Neuronal stem cell (in vitro differentiated cells): ENCODE measurements at regions not wholly inside any gene's neighbourhood (a gene's known extent, or its start where the extent isn't known, plus 50 kb on each side); places are given as distances from the start of the nearest gene placed in this dataset.

Source experiments
- DNase-seq: peaks from one replicate; pipeline ENCODE4 v3.0.0-alpha.2; 2013; ENCODE audit warnings: low spot score
- H2AFZ ChIP-seq: one replicate; pipeline ENCODE4 v1.6.1; 2013; ENCODE audit warnings: mild to moderate bottlenecking, low read length, inconsistent platforms
- H2AK5ac ChIP-seq: 2 replicates; pipeline ENCODE4 v1.6.1; 2013; ENCODE audit warnings: low read depth, mild to moderate bottlenecking, inconsistent platforms, low read length, moderate library complexity, mixed read lengths
- H2BK120ac ChIP-seq: 2 replicates; pipeline ENCODE4 v1.6.1; 2013; ENCODE audit warnings: low read depth, mild to moderate bottlenecking, inconsistent platforms, low read length, moderate library complexity, mixed read lengths
- H2BK12ac ChIP-seq: one replicate; pipeline ENCODE4 v1.6.1; 2013; ENCODE audit warnings: low read length, inconsistent platforms
- H2BK15ac ChIP-seq: 2 replicates; pipeline ENCODE4 v1.6.1; 2013; ENCODE audit warnings: mild to moderate bottlenecking, low read length, inconsistent platforms, mixed read lengths
- H2BK5ac ChIP-seq: one replicate; pipeline ENCODE4 v1.6.1; 2013; ENCODE audit warnings: inconsistent platforms, mild to moderate bottlenecking, low read length, moderate library complexity
- H3K14ac ChIP-seq: one replicate; pipeline ENCODE4 v1.6.1; 2013; ENCODE audit warnings: low read length, inconsistent platforms
- H3K18ac ChIP-seq: 2 replicates; pipeline ENCODE4 v1.6.1; 2013; ENCODE audit warnings: low read length, inconsistent platforms
- H3K23ac ChIP-seq: 2 replicates; pipeline ENCODE4 v1.6.1; 2013; ENCODE audit warnings: low read depth, mild to moderate bottlenecking, mixed read lengths, low read length, inconsistent platforms; ENCODE audit not compliant: poor library complexity
- H3K27ac ChIP-seq: replicated peaks from 3 replicates; pipeline ENCODE4 v1.5.1; 2013; ENCODE audit warnings: low read length, inconsistent platforms
- H3K27me3 ChIP-seq, 3 experiments: 2 replicates each; pipeline ENCODE4 v1.6.1; 2013; ENCODE audit warnings: low read length in 3 of 3, mild to moderate bottlenecking in 2 of 3, inconsistent platforms in 1 of 3, low read depth in 1 of 3, mixed read lengths in 1 of 3, moderate library complexity in 1 of 3; ENCODE audit not compliant: control insufficient read depth in 3 of 3, insufficient read depth in 3 of 3
- H3K36me3 ChIP-seq, 2 donors: replicated peaks in 1 of 2; 2 replicates each; pipeline ENCODE4 v1.6.1; 2013; ENCODE audit warnings: low read length in 2 of 2; ENCODE audit not compliant: control insufficient read depth in 2 of 2, insufficient read depth in 2 of 2
- H3K4ac ChIP-seq: 2 replicates; pipeline ENCODE4 v1.6.1; 2013; ENCODE audit warnings: inconsistent platforms, mild to moderate bottlenecking, low read length, moderate library complexity
- H3K4me1 ChIP-seq, 2 donors: 1 replicate in 1 of 2; 2 replicates in 1 of 2; pipeline ENCODE4 v1.6.1; 2013; ENCODE audit warnings: low read length in 2 of 2, low read depth in 1 of 2; ENCODE audit not compliant: control insufficient read depth in 2 of 2, insufficient read depth in 1 of 2
- H3K4me2 ChIP-seq: one replicate; pipeline ENCODE4 v1.6.1; 2013; ENCODE audit warnings: mild to moderate bottlenecking, low read length, inconsistent platforms; ENCODE audit not compliant: insufficient read depth, poor library complexity, severe bottlenecking
- H3K4me3 ChIP-seq, 2 donors: 2 replicates each; pipeline ENCODE4 v1.5.1; 2013; ENCODE audit warnings: low read length in 2 of 2, mild to moderate bottlenecking in 2 of 2, inconsistent platforms in 1 of 2, moderate library complexity in 1 of 2
- H3K79me1 ChIP-seq: one replicate; pipeline ENCODE4 v1.6.1; 2013; ENCODE audit warnings: low read depth, mild to moderate bottlenecking, inconsistent platforms, low read length, moderate library complexity
- H3K9ac ChIP-seq: one replicate; pipeline ENCODE4 v1.6.1; 2013; ENCODE audit warnings: mild to moderate bottlenecking, low read depth, low read length, inconsistent platforms; ENCODE audit not compliant: poor library complexity
- H3K9me3 ChIP-seq, 2 donors: replicated peaks in 1 of 2; 2 replicates each; pipeline versions ENCODE3 to v1.6.1; 2013; ENCODE audit warnings: low read length in 2 of 2, mild to moderate bottlenecking in 2 of 2, inconsistent platforms in 1 of 2, low read depth in 1 of 2, mixed read lengths in 1 of 2, moderate library complexity in 1 of 2; ENCODE audit not compliant: control insufficient read depth in 2 of 2, insufficient read depth in 1 of 2
- H4K8ac ChIP-seq: one replicate; pipeline ENCODE4 v1.6.1; 2013; ENCODE audit warnings: low read depth, mild to moderate bottlenecking, inconsistent platforms, low read length, moderate library complexity
- H4K91ac ChIP-seq: one replicate; pipeline ENCODE4 v1.6.1; 2013; ENCODE audit warnings: low read length, low read depth, mild to moderate bottlenecking, inconsistent platforms; ENCODE audit not compliant: poor library complexity
- WGBS, 2 donors: extraction: QIAGEN DNeasy Blood & Tissue Kit; methylation state at CpG; one replicate each; pipeline ENCODE4 v1.1.7; 2013; ENCODE audit warnings: missing lambda C conversion rate in 2 of 2, mixed read lengths in 1 of 2; ENCODE audit not compliant: insufficient read length in 2 of 2, insufficient replicate concordance in 1 of 2; ENCODE audit errors: extremely low coverage in 2 of 2; 5-methylcytosine and 5-hydroxymethylcytosine counted together

GRCh38 chr4:31124008-31124585 lies 403.9 kb downstream of the PCDH7 start:
- no peak overlapping the region for H2AK5ac ChIP-seq
- WGBS, 2 donors, result no CpG with 5 or more reads among the region's 7 CpGs

DNA sequence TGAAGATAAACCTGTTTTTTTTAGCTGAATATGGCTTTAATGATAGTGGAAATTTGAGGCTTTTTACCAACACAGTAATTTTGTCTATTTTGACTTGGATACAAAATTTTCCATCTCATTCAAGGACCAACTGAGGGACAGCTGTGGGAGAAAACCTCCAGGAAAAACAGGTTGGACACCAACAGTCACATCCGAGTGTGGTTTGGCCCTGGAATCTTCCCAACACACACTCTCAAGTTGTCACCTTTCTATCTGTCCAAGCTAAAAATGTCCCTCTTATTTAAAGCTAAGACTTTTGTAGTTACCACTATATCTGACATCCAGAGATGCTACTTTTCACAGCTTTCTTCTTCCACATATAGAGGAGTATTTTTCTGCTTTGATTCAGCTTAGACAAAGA lies 404.9 kb downstream of the PCDH7 start:
- Histone ChIP-seq H2BK12ac (no peak overlapping the region), H3K23ac (no peak overlapping the region), H2BK120ac (no peak overlapping the region), H3K4me1 (peaks cover 0 to 4% of the 10 kb centered on the region in 2 donors), H3K79me1 (no peaks in the 10 kb centered on the region), H3K36me3 (no peaks in the 10 kb centered on the region), H3K9me3 (no peaks in the 10 kb centered on the region), H3K4me2 (no peak overlapping the region), H3K27ac (no peak overlapping the region), H3K4me3 (no peak overlapping the region), H3K27me3 (no peaks in the 10 kb centered on the region), H2BK15ac (no peak overlapping the region), H4K8ac (no peak overlapping the region), H2AK5ac (no peak overlapping the region), H4K91ac (no peak overlapping the region), H3K14ac (no peak overlapping the region), H3K9ac (no peak overlapping the region), H3K18ac (no peak overlapping the region), H2BK5ac (no peak overlapping the region), H3K4ac (no peak overlapping the region), H2AFZ (no peak overlapping the region)
- DNase-seq, result no peak
- WGBS, 2 donors, result no CpG with 5 or more reads among the region's 1 CpG

More at GRCh38 chr4:31124008-31124585, 403.9 kb downstream of the PCDH7 start:
- Histone ChIP-seq H3K4me1 (peaks cover 2 to 6% of the 10 kb centered on the region in 2 donors), H3K79me1 (no peaks in the 10 kb centered on the region), H3K27me3 (no peaks in the 10 kb centered on the region), H2AFZ (no peak overlapping the region), H2BK5ac (no peak overlapping the region), H3K27ac (no peak overlapping the region), H3K23ac (no peak overlapping the region), H3K14ac (no peak overlapping the region), H4K8ac (no peak overlapping the region), H3K18ac (no peak overlapping the region), H3K4ac (no peak overlapping the region), H3K4me2 (no peak overlapping the region), H2BK120ac (no peak overlapping the region), H2BK15ac (no peak overlapping the region), H3K9ac (no peak overlapping the region), H3K9me3 (no peaks in the 10 kb centered on the region), H3K36me3 (no peaks in the 10 kb centered on the region), H4K91ac (no peak overlapping the region), H3K4me3 (no peak overlapping the region), H2BK12ac (no peak overlapping the region)
- no peak for DNase-seq

- Histone ChIP-seq H2AFZ (no peak overlapping the region), H3K4ac (no peak overlapping the region)
Observed at GRCh38 chr4:31125496-31125895, 405.3 kb downstream of the PCDH7 start.

GRCh38 chr4:31126881-31127398 lies 406.8 kb downstream of the PCDH7 start:
- DNase-seq, result no peak
- Histone ChIP-seq H2AFZ (no peak overlapping the region), H3K23ac (no peak overlapping the region), H4K8ac (no peak overlapping the region), H3K27ac (no peak overlapping the region), H2AK5ac (no peak overlapping the region), H3K9ac (no peak overlapping the region), H3K4me3 (no peak overlapping the region), H2BK12ac (no peak overlapping the region), H3K4ac (no peak overlapping the region), H3K36me3 (no peaks in the 10 kb centered on the region), H2BK120ac (no peak overlapping the region), H4K91ac (no peak overlapping the region), H3K4me2 (no peak overlapping the region), H2BK5ac (no peak overlapping the region), H3K14ac (no peak overlapping the region), H3K18ac (no peak overlapping the region), H3K79me1 (no peaks in the 10 kb centered on the region), H3K27me3 (no peaks in the 10 kb centered on the region), H3K4me1 (peaks cover 3 to 4% of the 10 kb centered on the region in 2 donors), H3K9me3 (no peaks in the 10 kb centered on the region), H2BK15ac (no peak overlapping the region)
- WGBS, 2 donors, result no CpG with 5 or more reads among the region's 5 CpGs

More at GRCh38 chr4:31125496-31125895, 405.3 kb downstream of the PCDH7 start:
- no peak overlapping the region for H2BK12ac ChIP-seq
- H3K14ac ChIP-seq, result no peak overlapping the region
- H3K36me3 ChIP-seq, result no peaks in the 10 kb centered on the region
- no peak overlapping the region for H2BK5ac ChIP-seq
- H2AK5ac ChIP-seq, result no peak overlapping the region
- H3K4me3 ChIP-seq, result no peak overlapping the region
- no peak overlapping the region for H4K91ac ChIP-seq
- WGBS, 2 donors, result no CpG with 5 or more reads among the region's 2 CpGs
- H2BK120ac ChIP-seq, result no peak overlapping the region
- H3K18ac ChIP-seq, result no peak overlapping the region
- H3K23ac ChIP-seq, result no peak overlapping the region
- H3K4me2 ChIP-seq, result no peak overlapping the region
- H2BK15ac ChIP-seq, result no peak overlapping the region
- no peaks in the 10 kb centered on the region for H3K27me3 ChIP-seq
- no peak overlapping the region for H4K8ac ChIP-seq
- peaks cover 0 to 4% of the 10 kb centered on the region in 2 donors for H3K4me1 ChIP-seq
- H3K27ac ChIP-seq, result no peak overlapping the region
- H3K79me1 ChIP-seq, result no peaks in the 10 kb centered on the region
- no peaks in the 10 kb centered on the region for H3K9me3 ChIP-seq
- H3K9ac ChIP-seq, result no peak overlapping the region
- no peak for DNase-seq
